Prostate gland (tissue), 2 donors: ENCODE measurements at regions not wholly inside any gene's neighbourhood (a gene's known extent, or its start where the extent isn't known, plus 50 kb on each side); places are given as distances from the start of the nearest gene placed in this dataset.

Experiments
- DNase-seq: peaks from one replicate; pipeline ENCODE4 v3.0.0-alpha.2; 2019; ENCODE audit warnings: low spot score
- H3K27ac ChIP-seq, 2 donors: fragments of 200-600 bp; sonication (generic); 2 replicates each; pipeline ENCODE4 v1.5.1; 2017 to 2019
- H3K27me3 ChIP-seq: fragments of 200-600 bp; sonication (generic); replicated peaks from 2 replicates; pipeline ENCODE4 v1.5.1; 2019; ENCODE audit not compliant: insufficient read depth
- H3K36me3 ChIP-seq, 2 donors: fragments of 200-600 bp; sonication (generic); 1 replicate in 1 of 2; 2 replicates in 1 of 2; pipeline versions ENCODE4 v1.5.1 to v1.8.1; 2017 to 2019
- H3K4me1 ChIP-seq: fragments of 200-600 bp; sonication (generic); replicated peaks from 2 replicates; pipeline ENCODE4 v1.5.1; 2019
- H3K4me3 ChIP-seq, 2 donors: fragments of 200-600 bp; sonication (generic); 2 replicates each; pipeline ENCODE4 v1.5.1; 2017 to 2019
- H3K9me3 ChIP-seq: fragments of 200-600 bp; sonication (generic); 2 replicates; pipeline ENCODE4 v1.5.1; 2017
- POLR2A ChIP-seq: fragments of 450-650 bp; IDR thresholded peaks from one replicate; pipeline ENCODE4 v1.6.1; 2016; ENCODE audit warnings: antibody characterized with exemption, mild to moderate bottlenecking
- POLR2AphosphoS5 ChIP-seq: sonication (generic); formaldehyde crosslinking; IDR thresholded peaks from one replicate; pipeline ENCODE4 v1.6.1; 2017; ENCODE audit warnings: antibody characterized with exemption
- WGBS: methylation state at CpG from one replicate; pipeline ENCODE4 v1.1.5; 2018; 5-methylcytosine and 5-hydroxymethylcytosine counted together
- intact Hi-C: fragments of 100-400 bp; cut with DNase I; formaldehyde crosslinking; loops from one replicate; pipeline ENCODE4 v1.14.2; 2022
- TF ChIP-seq, protein P1 (sequence below), 4 experiments: fragments of 200-600 bp in 2 of 4; fragments of 450-650 bp in 2 of 4; sonication (generic) in 2 of 4; IDR thresholded peaks; 1 replicate in 3 of 4; 2 replicates in 1 of 4; pipeline ENCODE4 v1.5.1; 2016 to 2019; ENCODE audit warnings: antibody characterized with exemption in 4 of 4, mild to moderate bottlenecking in 2 of 4, moderate library complexity in 2 of 4

DNA sequence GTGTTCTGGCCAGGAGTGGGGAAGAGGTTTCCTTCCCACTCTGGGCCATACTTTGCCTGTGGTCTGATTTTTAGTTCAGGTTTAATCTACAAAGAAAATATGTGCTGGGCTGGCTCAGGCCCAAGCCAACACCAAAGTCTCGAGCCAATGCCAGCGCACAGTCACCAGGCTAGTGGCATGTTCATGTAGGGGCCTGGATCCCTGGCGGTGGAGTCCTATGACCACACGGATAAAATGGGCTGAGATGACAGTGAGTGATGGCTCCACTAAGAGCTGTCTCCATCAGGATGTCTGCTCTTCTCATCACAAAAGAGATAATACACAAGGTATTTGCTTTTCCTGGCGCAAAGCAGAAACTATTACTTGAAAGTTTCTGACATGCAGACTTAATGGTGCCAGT, 92.9 kb upstream of the PTPN3 start:
- WGBS: 23% methylated on average over 5 of the region's 5 CpGs
- DNase-seq: peak; percentile 52
- intact Hi-C loops: no loop called here

DNA sequence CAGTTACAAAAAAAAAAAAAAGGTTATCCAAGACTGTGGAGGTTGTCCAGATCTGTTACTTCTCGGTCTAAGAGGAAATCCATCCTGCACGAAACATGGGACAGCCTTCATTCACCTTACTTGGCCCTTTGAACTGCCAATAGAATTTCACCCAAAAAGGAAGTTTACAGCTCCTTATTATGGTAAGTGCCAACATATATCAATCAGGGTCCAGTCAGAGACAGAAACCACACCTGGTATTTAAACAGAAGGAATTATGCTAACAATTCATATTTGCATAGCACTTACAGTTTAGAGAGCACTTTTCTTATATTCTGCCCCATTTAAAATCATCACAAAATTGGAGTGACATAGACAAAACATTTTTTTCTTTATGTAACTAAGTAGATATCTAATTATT, 93.6 kb upstream of the PTPN3 start:
- no peak for TF ChIP-seq POLR2AphosphoS5
- TF ChIP-seq, protein P1, sequence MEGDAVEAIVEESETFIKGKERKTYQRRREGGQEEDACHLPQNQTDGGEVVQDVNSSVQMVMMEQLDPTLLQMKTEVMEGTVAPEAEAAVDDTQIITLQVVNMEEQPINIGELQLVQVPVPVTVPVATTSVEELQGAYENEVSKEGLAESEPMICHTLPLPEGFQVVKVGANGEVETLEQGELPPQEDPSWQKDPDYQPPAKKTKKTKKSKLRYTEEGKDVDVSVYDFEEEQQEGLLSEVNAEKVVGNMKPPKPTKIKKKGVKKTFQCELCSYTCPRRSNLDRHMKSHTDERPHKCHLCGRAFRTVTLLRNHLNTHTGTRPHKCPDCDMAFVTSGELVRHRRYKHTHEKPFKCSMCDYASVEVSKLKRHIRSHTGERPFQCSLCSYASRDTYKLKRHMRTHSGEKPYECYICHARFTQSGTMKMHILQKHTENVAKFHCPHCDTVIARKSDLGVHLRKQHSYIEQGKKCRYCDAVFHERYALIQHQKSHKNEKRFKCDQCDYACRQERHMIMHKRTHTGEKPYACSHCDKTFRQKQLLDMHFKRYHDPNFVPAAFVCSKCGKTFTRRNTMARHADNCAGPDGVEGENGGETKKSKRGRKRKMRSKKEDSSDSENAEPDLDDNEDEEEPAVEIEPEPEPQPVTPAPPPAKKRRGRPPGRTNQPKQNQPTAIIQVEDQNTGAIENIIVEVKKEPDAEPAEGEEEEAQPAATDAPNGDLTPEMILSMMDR (IDR thresholded peaks at IDR 0.05): no peak
- TF ChIP-seq POLR2A: no peak
- no peak for DNase-seq
- intact Hi-C loops: no loop called here
- Histone ChIP-seq H3K4me3 (no peak overlapping the region), H3K27me3 (no peaks in the 10 kb centered on the region), H3K4me1 (no peaks in the 10 kb centered on the region), H3K9me3 (no peaks in the 10 kb centered on the region), H3K27ac (peak overlapping the region in 1 of 2 donors; percentile 16), H3K36me3 (no peaks in the 10 kb centered on the region)
- WGBS: 60% methylated on average over 2 of the region's 2 CpGs

More for the DNA sequence above, 92.9 kb upstream of the PTPN3 start:
- Histone ChIP-seq H3K4me1 (no peaks in the 10 kb centered on the region), H3K4me3 (no peak overlapping the region), H3K27ac (peak overlapping the region in 1 of 2 donors; percentile 16), H3K36me3 (no peaks in the 10 kb centered on the region), H3K9me3 (no peaks in the 10 kb centered on the region), H3K27me3 (no peaks in the 10 kb centered on the region)
- TF ChIP-seq POLR2A: no peak
- no peak for TF ChIP-seq POLR2AphosphoS5
- TF ChIP-seq, protein P1 (IDR thresholded peaks at IDR 0.05): peak in 1 of 4 experiments; percentile 12

DNA sequence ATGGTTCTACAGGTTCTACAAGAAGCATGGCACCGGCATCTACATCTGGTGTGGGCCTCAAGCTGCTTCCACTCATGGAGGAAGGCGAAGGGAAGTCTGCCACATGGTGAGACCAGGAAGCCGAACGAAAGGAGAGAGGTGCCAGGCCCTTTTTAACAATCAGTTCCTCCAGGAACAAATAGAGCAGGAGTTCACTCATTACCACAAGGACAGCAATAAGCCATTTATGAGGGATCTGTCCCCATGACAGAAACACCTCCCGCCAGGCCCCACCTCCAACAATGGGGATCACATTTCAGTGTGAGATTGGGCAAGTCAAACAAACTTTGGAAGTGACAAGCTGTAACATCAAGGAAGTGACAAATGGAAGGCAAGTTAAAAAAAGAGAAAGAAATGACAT, 95.5 kb upstream of the PTPN3 start:
- Histone ChIP-seq H3K36me3 (no peaks in the 10 kb centered on the region), H3K9me3 (no peaks in the 10 kb centered on the region), H3K27me3 (no peaks in the 10 kb centered on the region), H3K4me3 (no peak overlapping the region), H3K27ac (no peak overlapping the region), H3K4me1 (no peaks in the 10 kb centered on the region)
- peak; percentile 9 for DNase-seq
- intact Hi-C loops: no loop called here
- WGBS: 69% methylated on average over 5 of the region's 5 CpGs
- TF ChIP-seq POLR2AphosphoS5 (peak; percentile 31), POLR2A (no peak)

DNA sequence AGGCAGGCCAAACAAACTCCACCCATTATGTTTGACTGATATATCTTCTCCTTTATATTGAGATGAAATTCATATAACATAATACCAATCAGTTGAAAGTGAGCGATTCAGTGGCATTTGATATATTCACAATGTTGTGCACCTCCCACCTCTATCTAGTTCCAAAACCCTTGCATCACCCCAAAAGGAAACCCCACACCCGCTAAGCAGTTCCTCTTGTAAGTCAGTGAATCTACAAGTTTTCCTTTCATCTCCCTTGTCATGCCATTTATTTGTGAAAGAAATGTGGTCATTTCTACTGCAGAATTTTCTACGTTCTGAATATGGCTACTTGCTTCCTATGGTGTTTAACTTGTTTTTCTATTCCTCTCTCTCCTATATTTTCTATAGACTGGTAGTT, 99.4 kb upstream of the PTPN3 start:
- Histone ChIP-seq H3K27me3 (no peaks in the 10 kb centered on the region), H3K9me3 (no peaks in the 10 kb centered on the region), H3K4me1 (no peaks in the 10 kb centered on the region), H3K36me3 (no peaks in the 10 kb centered on the region), H3K4me3 (no peak overlapping the region), H3K27ac (no peak overlapping the region)
- DNase-seq: no peak
- TF ChIP-seq POLR2AphosphoS5 (no peak), POLR2A (no peak)
- TF ChIP-seq, protein P1 (IDR thresholded peaks at IDR 0.05): no peak
- 85% methylated on average over 3 of the region's 3 CpGs for WGBS
- intact Hi-C loops: no loop called here

DNA sequence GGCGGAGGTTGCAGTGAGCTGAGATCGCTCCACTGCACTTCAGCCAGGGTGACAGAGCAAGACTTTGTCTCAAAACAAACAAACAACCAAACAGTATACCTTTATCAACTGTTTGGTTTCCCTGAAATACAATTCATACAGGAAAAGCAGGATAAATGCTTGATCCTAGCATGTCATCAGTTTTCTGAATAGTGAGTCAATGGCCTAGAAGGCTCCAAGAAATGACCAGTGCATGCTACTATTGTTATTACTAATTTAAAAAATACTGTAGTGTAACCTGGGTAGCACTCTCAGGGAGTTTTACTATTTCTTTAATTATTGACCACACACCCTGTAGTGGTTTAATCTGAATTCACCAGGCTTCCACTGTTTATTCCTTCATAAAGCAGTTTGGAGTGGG, 101.0 kb upstream of the PTPN3 start:
- Histone ChIP-seq H3K9me3 (no peaks in the 10 kb centered on the region), H3K27ac (no peak overlapping the region), H3K36me3 (no peaks in the 10 kb centered on the region), H3K4me3 (no peak overlapping the region), H3K4me1 (no peaks in the 10 kb centered on the region), H3K27me3 (no peaks in the 10 kb centered on the region)
- DNase-seq: no peak
- intact Hi-C loops: no loop called here
- TF ChIP-seq, protein P1 (IDR thresholded peaks at IDR 0.05): no peak
- TF ChIP-seq POLR2A (no peak), POLR2AphosphoS5 (no peak)
- WGBS: 95% methylated on average over 2 of the region's 2 CpGs
